ENCODE measurements at regions not wholly inside any gene's neighbourhood (a gene's known extent, or its start where the extent isn't known, plus 50 kb on each side); places are given as distances from the start of the nearest gene placed in this dataset.
A peak's percentile ranks its signal among the peaks of the same experiment; 100 is the strongest.

- intact Hi-C loops (cut with DNase I; ENCODE audit: low total_unique reads), result no loop called here
- Histone ChIP-seq H3K27me3 (no peaks in the 10 kb centered on the region), H3K27ac (no peak overlapping the region), H3K4me3 (no peak overlapping the region), H3K4me1 (no peaks in the 10 kb centered on the region), H3K9me3 (no peaks in the 10 kb centered on the region), H3K36me3 (no peaks in the 10 kb centered on the region)
- DNase-seq, result no peak
- TF ChIP-seq POLR2A (IDR thresholded peaks at IDR 0.05), result no peak
- no peak for TF ChIP-seq CTCF (IDR thresholded peaks at IDR 0.05)
Observed at GRCh38 chr2:219707496-219708285, 80.3 kb downstream of the SLC4A3 start.

GRCh38 chr2:219709331-219709761 is 81.9 kb downstream of the SLC4A3 start:
- Histone ChIP-seq H3K27ac (no peak overlapping the region), H3K4me3 (no peak overlapping the region), H3K27me3 (no peaks in the 10 kb centered on the region), H3K36me3 (no peaks in the 10 kb centered on the region), H3K4me1 (no peaks in the 10 kb centered on the region), H3K9me3 (no peaks in the 10 kb centered on the region)
- no peak for TF ChIP-seq CTCF (IDR thresholded peaks at IDR 0.05)
- TF ChIP-seq POLR2A (IDR thresholded peaks at IDR 0.05), result no peak
- intact Hi-C loops (cut with DNase I; ENCODE audit: low total_unique reads), result no loop called here
- peak; percentile 54 to 56 for DNase-seq

- Histone ChIP-seq H3K4me1 (no peaks in the 10 kb centered on the region), H3K4me3 (no peak overlapping the region), H3K27me3 (no peaks in the 10 kb centered on the region), H3K27ac (no peak overlapping the region), H3K36me3 (no peaks in the 10 kb centered on the region), H3K9me3 (no peaks in the 10 kb centered on the region)
- DNase-seq, result no peak
- no peak for TF ChIP-seq POLR2A (IDR thresholded peaks at IDR 0.05)
- intact Hi-C loops (cut with DNase I; ENCODE audit: low total_unique reads), result no loop called here
Observed at GRCh38 chr2:219713110-219713509, 85.7 kb downstream of the SLC4A3 start.

GRCh38 chr2:219714681-219715400 is 87.4 kb downstream of the SLC4A3 start:
- no peaks in the 10 kb centered on the region for H3K27me3 ChIP-seq
- TF ChIP-seq POLR2A (IDR thresholded peaks at IDR 0.05) (no peak), CTCF (IDR thresholded peaks at IDR 0.05) (no peak)
- intact Hi-C loops (cut with DNase I; ENCODE audit: low total_unique reads), result no loop called here
- no peak overlapping the region for H3K4me3 ChIP-seq
- no peaks in the 10 kb centered on the region for H3K4me1 ChIP-seq
- no peak for DNase-seq
- H3K36me3 ChIP-seq, result no peaks in the 10 kb centered on the region
- H3K27ac ChIP-seq, result no peak overlapping the region
- no peaks in the 10 kb centered on the region for H3K9me3 ChIP-seq

GRCh38 chr2:219718066-219718465 is 90.6 kb downstream of the SLC4A3 start:
- intact Hi-C loops (cut with DNase I; ENCODE audit: low total_unique reads), result no loop called here
- Histone ChIP-seq H3K4me1 (no peaks in the 10 kb centered on the region), H3K4me3 (no peak overlapping the region), H3K27ac (no peak overlapping the region), H3K9me3 (no peaks in the 10 kb centered on the region), H3K36me3 (no peaks in the 10 kb centered on the region), H3K27me3 (no peaks in the 10 kb centered on the region)
- TF ChIP-seq CTCF (IDR thresholded peaks at IDR 0.05) (no peak), POLR2A (IDR thresholded peaks at IDR 0.05) (no peak)
- DNase-seq, result no peak
